ENCODE measurements at regions not wholly inside any gene's neighbourhood (a gene's known extent, or its start where the extent isn't known, plus 50 kb on each side); places are given as distances from the start of the nearest gene placed in this dataset.

GRCh38 chr10:113219446-113219845 lies 269.4 kb downstream of the TCF7L2 start:
- no peaks in the 10 kb centered on the region for H3K9me3 Mint-ChIP-seq
- no peak overlapping the region for H3K27ac Mint-ChIP-seq
- H3K4me3 Mint-ChIP-seq = no peak overlapping the region
- intact Hi-C loops (cut with micrococcal nuclease) = no loop called here
- H3K27me3 Mint-ChIP-seq = peaks cover 37% of the 10 kb centered on the region
- peaks cover 10% of the 10 kb centered on the region for H3K4me1 Mint-ChIP-seq (ENCODE audit: low read depth)
- no peaks in the 10 kb centered on the region for H3K36me3 Mint-ChIP-seq (ENCODE audit: low read depth)

GRCh38 chr10:113221756-113222168 lies 271.7 kb downstream of the TCF7L2 start:
- H3K4me3 Mint-ChIP-seq = no peak overlapping the region
- peaks cover 43% of the 10 kb centered on the region for H3K27me3 Mint-ChIP-seq
- no peak overlapping the region for H3K27ac Mint-ChIP-seq
- H3K4me1 Mint-ChIP-seq (ENCODE audit: low read depth) = peaks cover 5% of the 10 kb centered on the region
- H3K9me3 Mint-ChIP-seq = no peaks in the 10 kb centered on the region
- no peaks in the 10 kb centered on the region for H3K36me3 Mint-ChIP-seq (ENCODE audit: low read depth)
- intact Hi-C loops (cut with micrococcal nuclease) = no loop called here

- H3K36me3 Mint-ChIP-seq (ENCODE audit: low read depth) = no peaks in the 10 kb centered on the region
- peaks cover 5% of the 10 kb centered on the region for H3K4me1 Mint-ChIP-seq (ENCODE audit: low read depth)
- intact Hi-C loops (cut with micrococcal nuclease) = no loop called here
- peaks cover 45% of the 10 kb centered on the region for H3K27me3 Mint-ChIP-seq
- no peaks in the 10 kb centered on the region for H3K9me3 Mint-ChIP-seq
- H3K27ac Mint-ChIP-seq = no peak overlapping the region
- H3K4me3 Mint-ChIP-seq = no peak overlapping the region
Observed at GRCh38 chr10:113222207-113222606, 272.2 kb downstream of the TCF7L2 start.

GRCh38 chr10:113225364-113225763 lies 275.3 kb downstream of the TCF7L2 start:
- no peak overlapping the region for H3K27ac Mint-ChIP-seq
- peaks cover 63% of the 10 kb centered on the region for H3K27me3 Mint-ChIP-seq
- no peaks in the 10 kb centered on the region for H3K4me1 Mint-ChIP-seq (ENCODE audit: low read depth)
- no peaks in the 10 kb centered on the region for H3K36me3 Mint-ChIP-seq (ENCODE audit: low read depth)
- intact Hi-C loops (cut with micrococcal nuclease) = no loop called here
- no peak overlapping the region for H3K4me3 Mint-ChIP-seq
- no peaks in the 10 kb centered on the region for H3K9me3 Mint-ChIP-seq

- Mint-ChIP-seq H3K27ac (no peak overlapping the region), H3K4me3 (no peak overlapping the region), H3K9me3 (no peaks in the 10 kb centered on the region), H3K4me1 (ENCODE audit: low read depth) (no peaks in the 10 kb centered on the region), H3K36me3 (ENCODE audit: low read depth) (no peaks in the 10 kb centered on the region), H3K27me3 (peaks cover 62% of the 10 kb centered on the region)
- intact Hi-C loops (cut with micrococcal nuclease) = no loop called here
Observed at GRCh38 chr10:113225903-113226302, 275.9 kb downstream of the TCF7L2 start.

- no peaks in the 10 kb centered on the region for H3K9me3 Mint-ChIP-seq
- peaks cover 58% of the 10 kb centered on the region for H3K27me3 Mint-ChIP-seq
- no peak overlapping the region for H3K4me3 Mint-ChIP-seq
- H3K4me1 Mint-ChIP-seq (ENCODE audit: low read depth) = no peaks in the 10 kb centered on the region
- H3K36me3 Mint-ChIP-seq (ENCODE audit: low read depth) = no peaks in the 10 kb centered on the region
- no peak overlapping the region for H3K27ac Mint-ChIP-seq
- intact Hi-C loops (cut with micrococcal nuclease) = no loop called here
Observed at GRCh38 chr10:113226399-113226798, 276.4 kb downstream of the TCF7L2 start.

- intact Hi-C loops (cut with micrococcal nuclease) = no loop called here
- no peak overlapping the region for H3K27ac Mint-ChIP-seq
- H3K27me3 Mint-ChIP-seq = peaks cover 53% of the 10 kb centered on the region
- no peaks in the 10 kb centered on the region for H3K4me1 Mint-ChIP-seq (ENCODE audit: low read depth)
- H3K4me3 Mint-ChIP-seq = no peak overlapping the region
- H3K36me3 Mint-ChIP-seq (ENCODE audit: low read depth) = no peaks in the 10 kb centered on the region
- no peaks in the 10 kb centered on the region for H3K9me3 Mint-ChIP-seq
Observed at GRCh38 chr10:113226831-113227445, 276.9 kb downstream of the TCF7L2 start.

- H3K9me3 Mint-ChIP-seq = no peaks in the 10 kb centered on the region
- peaks cover 44% of the 10 kb centered on the region for H3K27me3 Mint-ChIP-seq
- intact Hi-C loops (cut with micrococcal nuclease) = no loop called here
- H3K36me3 Mint-ChIP-seq (ENCODE audit: low read depth) = no peaks in the 10 kb centered on the region
- H3K27ac Mint-ChIP-seq = no peak overlapping the region
- H3K4me3 Mint-ChIP-seq = no peak overlapping the region
- H3K4me1 Mint-ChIP-seq (ENCODE audit: low read depth) = peaks cover 8% of the 10 kb centered on the region
Observed at GRCh38 chr10:113228530-113228929, 278.5 kb downstream of the TCF7L2 start.

GRCh38 chr10:113230011-113230610 lies 280.1 kb downstream of the TCF7L2 start:
- peaks cover 41% of the 10 kb centered on the region for H3K27me3 Mint-ChIP-seq
- intact Hi-C loops (cut with micrococcal nuclease) = no loop called here
- H3K27ac Mint-ChIP-seq = no peak overlapping the region
- H3K4me1 Mint-ChIP-seq (ENCODE audit: low read depth) = peaks cover 14% of the 10 kb centered on the region
- H3K9me3 Mint-ChIP-seq = no peaks in the 10 kb centered on the region
- no peak overlapping the region for H3K4me3 Mint-ChIP-seq
- no peaks in the 10 kb centered on the region for H3K36me3 Mint-ChIP-seq (ENCODE audit: low read depth)

GRCh38 chr10:113232928-113233511 lies 283.0 kb downstream of the TCF7L2 start:
- Mint-ChIP-seq H3K36me3 (ENCODE audit: low read depth) (no peaks in the 10 kb centered on the region), H3K9me3 (no peaks in the 10 kb centered on the region), H3K4me3 (no peak overlapping the region), H3K4me1 (ENCODE audit: low read depth) (peaks cover 28% of the 10 kb centered on the region), H3K27me3 (peaks cover 28% of the 10 kb centered on the region), H3K27ac (no peak overlapping the region)
- intact Hi-C loops (cut with micrococcal nuclease) = no loop called here

GRCh38 chr10:113234481-113234880 lies 284.4 kb downstream of the TCF7L2 start:
- Mint-ChIP-seq H3K9me3 (no peaks in the 10 kb centered on the region), H3K36me3 (ENCODE audit: low read depth) (no peaks in the 10 kb centered on the region), H3K27ac (no peak overlapping the region), H3K4me3 (no peak overlapping the region), H3K27me3 (peaks cover 22% of the 10 kb centered on the region), H3K4me1 (ENCODE audit: low read depth) (peaks cover 35% of the 10 kb centered on the region)
- intact Hi-C loops (cut with micrococcal nuclease) = no loop called here

GRCh38 chr10:113235508-113235907 lies 285.5 kb downstream of the TCF7L2 start:
- H3K9me3 Mint-ChIP-seq = no peaks in the 10 kb centered on the region
- H3K27me3 Mint-ChIP-seq = peaks cover 21% of the 10 kb centered on the region
- intact Hi-C loops (cut with micrococcal nuclease) = no loop called here
- H3K27ac Mint-ChIP-seq = no peak overlapping the region
- peaks cover 42% of the 10 kb centered on the region for H3K4me1 Mint-ChIP-seq (ENCODE audit: low read depth)
- no peak overlapping the region for H3K4me3 Mint-ChIP-seq
- no peaks in the 10 kb centered on the region for H3K36me3 Mint-ChIP-seq (ENCODE audit: low read depth)

- intact Hi-C loops (cut with micrococcal nuclease) = no loop called here
- H3K4me1 Mint-ChIP-seq (ENCODE audit: low read depth) = peaks cover 42% of the 10 kb centered on the region
- H3K36me3 Mint-ChIP-seq (ENCODE audit: low read depth) = no peaks in the 10 kb centered on the region
- H3K4me3 Mint-ChIP-seq = no peak overlapping the region
- H3K27ac Mint-ChIP-seq = no peak overlapping the region
- no peaks in the 10 kb centered on the region for H3K9me3 Mint-ChIP-seq
- peaks cover 29% of the 10 kb centered on the region for H3K27me3 Mint-ChIP-seq
Observed at GRCh38 chr10:113236998-113237397, 287.0 kb downstream of the TCF7L2 start.

- Mint-ChIP-seq H3K27ac (no peak overlapping the region), H3K36me3 (ENCODE audit: low read depth) (no peaks in the 10 kb centered on the region), H3K4me1 (ENCODE audit: low read depth) (peaks cover 32% of the 10 kb centered on the region), H3K4me3 (no peak overlapping the region), H3K27me3 (peaks cover 49% of the 10 kb centered on the region), H3K9me3 (no peaks in the 10 kb centered on the region)
- intact Hi-C loops (cut with micrococcal nuclease) = no loop called here
Observed at GRCh38 chr10:113239566-113240350, 289.7 kb downstream of the TCF7L2 start.

Measured in dendritic cell treated with granulocyte-macrophage colony-stimulating factor and Interleukin-4, amounts not matched to agents 40 ng/mL and 50 ng/mL, for 4 days (primary cell).